Naive thymus-derived CD4-positive, alpha-beta T cell (primary cell): ENCODE measurements at regions not wholly inside any gene's neighbourhood (a gene's known extent, or its start where the extent isn't known, plus 50 kb on each side); places are given as distances from the start of the nearest gene placed in this dataset.
A peak's percentile ranks its signal among the peaks of the same experiment; 100 is the strongest.
"Not testable (repeated sequence)": the region's sequence is repeated elsewhere in the genome, so short reads cannot be mapped to it uniquely, and the experiment has no call there.

Experiments
- ATAC-seq: fragments of 150-1000 bp; cut with Tn5 transposase; 2 replicates; pipeline ENCODE4 v1.10.0; 2021; ENCODE audit warnings: mild to moderate bottlenecking, moderate library complexity
- CTCF ChIA-PET: fragments of 350-600 bp; sonication (Branson Sonifier 250); formaldehyde crosslinking; loops from one replicate; lab custom pipeline; 2021; ENCODE audit warnings: antibody characterized with exemption; lab: Charles Lee
- POLR2A ChIA-PET: fragments of 350-600 bp; sonication (Branson Sonifier 250); formaldehyde crosslinking; loops from one replicate; lab custom pipeline; 2021; ENCODE audit warnings: antibody characterized with exemption, inconsistent platforms; lab: Charles Lee
- DNase-seq, 9 donors: peaks; one replicate each; pipeline versions ENCODE4 v3.0.0 to v3.0.0-alpha.2; 2020 to 2022; ENCODE audit warnings: mixed read lengths in 1 of 9
- H3K27ac ChIP-seq: one replicate; pipeline ENCODE4 v1.7.0; 2013; ENCODE audit warnings: mild to moderate bottlenecking, low read depth, low read length, moderate library complexity
- H3K27me3 ChIP-seq, 2 donors: one replicate each; pipeline ENCODE4 v1.7.0; 2013; ENCODE audit warnings: low read length in 2 of 2, mild to moderate bottlenecking in 2 of 2, moderate library complexity in 2 of 2; ENCODE audit not compliant: control insufficient read depth in 2 of 2, insufficient read depth in 2 of 2
- H3K36me3 ChIP-seq, 3 experiments: 1 replicate in 2 of 3; 2 replicates in 1 of 3; pipeline ENCODE4 v1.7.0; 2013; ENCODE audit warnings: low read length in 3 of 3, mild to moderate bottlenecking in 3 of 3, moderate library complexity in 1 of 3; ENCODE audit not compliant: insufficient read depth in 3 of 3, control insufficient read depth in 2 of 3
- H3K4me1 ChIP-seq, 2 donors: one replicate each; pipeline ENCODE4 v1.7.0; 2013; ENCODE audit warnings: low read length in 2 of 2, mild to moderate bottlenecking in 2 of 2, moderate library complexity in 1 of 2; ENCODE audit not compliant: control insufficient read depth in 2 of 2, insufficient read depth in 2 of 2
- H3K4me3 ChIP-seq: 2 replicates; pipeline ENCODE4 v1.7.0; 2013; ENCODE audit warnings: mild to moderate bottlenecking, low read length
- H3K9me3 ChIP-seq, 3 experiments: 1 replicate in 2 of 3; 2 replicates in 1 of 3; pipeline ENCODE4 v1.7.0; 2013; ENCODE audit warnings: low read length in 3 of 3; ENCODE audit not compliant: control insufficient read depth in 2 of 3
- H3K27ac Mint-ChIP-seq, 9 donors: one replicate each; pipeline ENCODE4 v1.8.0; 2020 to 2022; ENCODE audit warnings: mixed read lengths in 9 of 9, mild to moderate bottlenecking in 8 of 9, moderate library complexity in 5 of 9, inconsistent platforms in 2 of 9
- H3K27me3 Mint-ChIP-seq, 5 donors: one replicate each; pipeline ENCODE4 v1.8.0; 2021 to 2022; ENCODE audit warnings: mixed read lengths in 5 of 5, mild to moderate bottlenecking in 1 of 5
- H3K36me3 Mint-ChIP-seq, 5 donors: one replicate each; pipeline ENCODE4 v1.8.0; 2020 to 2022; ENCODE audit warnings: mixed read lengths in 5 of 5, mild to moderate bottlenecking in 3 of 5, inconsistent platforms in 1 of 5
- H3K4me1 Mint-ChIP-seq, 7 donors: one replicate each; pipeline ENCODE4 v1.8.0; 2020 to 2022; ENCODE audit warnings: mixed read lengths in 7 of 7, mild to moderate bottlenecking in 3 of 7, inconsistent platforms in 1 of 7
- H3K4me3 Mint-ChIP-seq, 10 donors: one replicate each; pipeline ENCODE4 v1.8.0; 2020 to 2022; ENCODE audit warnings: mild to moderate bottlenecking in 10 of 10, mixed read lengths in 10 of 10, moderate library complexity in 6 of 10, inconsistent platforms in 2 of 10
- H3K9me3 Mint-ChIP-seq, 11 donors: one replicate each; pipeline ENCODE4 v1.8.0; 2020 to 2022; ENCODE audit warnings: mixed read lengths in 11 of 11, mild to moderate bottlenecking in 4 of 11, inconsistent platforms in 1 of 11, moderate library complexity in 1 of 11
- intact Hi-C, 2 donors: fragments of 100-400 bp; cut with micrococcal nuclease; formaldehyde crosslinking; loops; one replicate each; pipeline ENCODE4 v1.15.1; 2023

DNA sequence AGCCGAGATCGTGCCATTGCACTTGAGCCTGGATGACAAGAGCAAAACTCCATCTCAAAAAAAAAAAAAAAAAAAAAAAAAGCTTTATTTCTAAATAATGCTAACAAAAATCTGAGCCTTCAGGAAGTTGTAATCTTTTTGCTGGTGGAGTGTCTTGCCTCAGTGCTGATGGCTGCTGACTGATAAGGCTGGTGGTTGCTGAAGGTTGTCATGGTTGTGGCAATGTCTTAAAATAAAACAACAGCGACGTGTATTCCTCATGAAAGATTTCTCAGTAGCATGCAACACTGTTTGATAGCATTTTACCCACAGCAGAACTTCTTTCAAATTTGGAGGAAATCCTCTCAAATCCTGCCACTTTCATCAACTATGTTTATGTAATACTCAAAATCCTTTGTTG, 77.4 kb upstream of the PTPRG start:
- ChIA-PET POLR2A (no interaction called here), CTCF (no interaction called here)
- intact Hi-C loops: no loop called here
- Histone ChIP-seq H3K27me3 (no peaks in the 10 kb centered on the region), H3K4me3 (no peak overlapping the region), H3K27ac (no peak overlapping the region), H3K36me3 (no peaks in the 10 kb centered on the region), H3K4me1 (no peaks in the 10 kb centered on the region), H3K9me3 (no peaks in the 10 kb centered on the region)
- Mint-ChIP-seq H3K27ac (peak overlapping the region in 5 of 9 donors; percentile 11 to 75 (median 43)), H3K4me1 (peaks cover 0 to 11% (median 9%) of the 10 kb centered on the region in 7 donors), H3K4me3 (peak overlapping the region in 4 of 10 donors; percentile 0 to 42 (median 30)), H3K27me3 (peaks cover 0 to 5% (median 0%) of the 10 kb centered on the region in 5 donors), H3K36me3 (peaks cover 0 to 1% (median 0%) of the 10 kb centered on the region in 5 donors), H3K9me3 (peaks cover 0 to 3% (median 0%) of the 10 kb centered on the region in 11 donors)
- DNase-seq: peak in 4 of 9 donors; percentile 0 to 39 (median 16)
- ATAC-seq: peak; percentile 56

GRCh38 chr3:61493339-61493738, 68.0 kb upstream of the PTPRG start:
- Mint-ChIP-seq H3K4me1 (no peaks in the 10 kb centered on the region), H3K27me3 (peaks cover 0 to 3% (median 0%) of the 10 kb centered on the region in 5 donors), H3K9me3 (peaks cover 0 to 10% (median 1%) of the 10 kb centered on the region in 11 donors), H3K36me3 (no peaks in the 10 kb centered on the region), H3K27ac (no peak overlapping the region), H3K4me3 (no peak overlapping the region)
- H3K4me1 ChIP-seq: no peaks in the 10 kb centered on the region
- DNase-seq: no peak
- POLR2A ChIA-PET: no interaction called here
- CTCF ChIA-PET: no interaction called here
- H3K36me3 ChIP-seq: no peaks in the 10 kb centered on the region
- no peak for ATAC-seq
- H3K9me3 ChIP-seq: no peaks in the 10 kb centered on the region
- intact Hi-C loops: no loop called here
- no peaks in the 10 kb centered on the region for H3K27me3 ChIP-seq
- H3K4me3 ChIP-seq: no peak overlapping the region
- H3K27ac ChIP-seq: no peak overlapping the region

DNA sequence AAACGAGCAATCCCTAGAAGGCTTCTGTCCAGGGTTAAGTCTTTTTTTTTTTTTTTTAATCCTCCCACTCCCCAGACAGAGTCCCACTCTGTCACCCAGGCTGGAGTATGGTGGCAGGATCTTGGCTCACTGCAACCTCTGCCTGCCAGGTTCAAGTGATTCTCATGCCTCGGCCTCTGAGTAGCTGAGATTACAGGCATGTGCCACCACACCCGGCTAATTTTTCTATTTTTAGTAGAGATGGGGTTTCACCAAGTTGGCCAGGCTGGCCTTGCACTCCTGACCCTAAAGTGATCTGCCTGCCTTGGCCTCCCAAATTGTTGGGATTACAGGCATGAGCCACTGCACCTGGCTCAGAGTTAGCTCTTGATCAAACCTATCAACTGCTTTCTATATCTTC, 67.1 kb upstream of the PTPRG start:
- H3K27ac ChIP-seq, H3K27me3 Mint-ChIP-seq, POLR2A ChIA-PET, H3K36me3 ChIP-seq, H3K9me3 Mint-ChIP-seq, H3K9me3 ChIP-seq, H3K36me3 Mint-ChIP-seq, H3K4me3 Mint-ChIP-seq, H3K27me3 ChIP-seq, H3K4me1 Mint-ChIP-seq, intact Hi-C loops, ATAC-seq, DNase-seq, H3K4me3 ChIP-seq, H3K27ac Mint-ChIP-seq, H3K4me1 ChIP-seq: not testable (repeated sequence)
- CTCF ChIA-PET: interaction anchor here (0.6 kb wide), 1 partner anchor 28 kb away, joined by 4 read pairs; no protein-coding TSS in a partner anchor

DNA sequence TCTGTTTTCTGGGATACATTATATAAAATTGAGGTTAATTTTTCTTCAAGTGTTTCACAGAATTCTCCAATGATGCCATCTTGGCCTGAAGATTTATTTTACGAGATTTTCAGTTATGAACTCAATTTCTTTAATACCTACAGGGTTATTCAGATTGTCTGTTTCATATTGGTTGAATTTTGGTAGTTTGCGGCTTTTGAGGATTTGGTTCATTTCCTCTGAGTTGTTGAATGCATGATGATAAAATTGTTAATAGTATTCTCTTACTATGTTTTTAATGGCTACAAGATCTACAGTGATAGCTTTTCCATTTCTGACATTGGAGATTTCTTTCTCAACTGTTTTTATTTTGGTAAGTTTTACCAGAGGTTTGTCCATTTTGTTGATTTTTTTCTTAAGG, 63.9 kb upstream of the PTPRG start:
- H3K27me3 Mint-ChIP-seq: peaks cover 0 to 9% (median 0%) of the 10 kb centered on the region in 5 donors
- intact Hi-C loops: no loop called here
- no peaks in the 10 kb centered on the region for H3K27me3 ChIP-seq
- peak overlapping the region in 1 of 9 donors; percentile 73 for H3K27ac Mint-ChIP-seq
- ATAC-seq (no peak), DNase-seq (no peak)
- no peaks in the 10 kb centered on the region for H3K4me1 ChIP-seq
- CTCF ChIA-PET: no interaction called here
- H3K27ac ChIP-seq: no peak overlapping the region
- POLR2A ChIA-PET: no interaction called here
- no peaks in the 10 kb centered on the region for H3K4me1 Mint-ChIP-seq
- no peak overlapping the region for H3K4me3 ChIP-seq
- H3K9me3 Mint-ChIP-seq: peaks cover 0 to 15% (median 5%) of the 10 kb centered on the region in 11 donors
- H3K36me3 Mint-ChIP-seq: no peaks in the 10 kb centered on the region
- no peaks in the 10 kb centered on the region for H3K9me3 ChIP-seq
- H3K4me3 Mint-ChIP-seq: no peak overlapping the region
- H3K36me3 ChIP-seq: no peaks in the 10 kb centered on the region

- no peak overlapping the region for H3K27ac Mint-ChIP-seq
- intact Hi-C loops: no loop called here
- POLR2A ChIA-PET: no interaction called here
Measured at GRCh38 chr3:61505197-61505596, 56.2 kb upstream of the PTPRG start.

DNA sequence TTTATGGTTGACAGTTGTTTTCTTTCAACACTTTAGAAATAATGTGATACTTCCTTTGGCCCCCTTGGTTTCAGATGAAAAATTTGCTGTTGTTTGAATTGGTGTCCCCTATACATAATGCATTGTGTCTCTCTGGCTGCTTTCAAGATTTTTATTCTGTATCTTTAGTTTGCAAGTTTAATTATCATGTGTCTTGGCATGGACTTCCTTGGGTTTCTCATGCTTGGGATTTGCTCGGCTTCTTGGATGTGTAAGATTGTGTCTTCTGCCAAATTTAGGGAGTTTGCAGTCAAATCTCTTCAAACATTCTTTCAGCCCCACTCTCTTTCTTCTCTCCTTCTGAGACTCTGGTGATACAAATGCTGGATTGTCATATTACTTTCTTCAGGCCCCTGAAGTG, 53.4 kb upstream of the PTPRG start:
- Mint-ChIP-seq H3K36me3 (peaks cover 0 to 3% (median 0%) of the 10 kb centered on the region in 5 donors), H3K4me3 (no peak overlapping the region), H3K27ac (no peak overlapping the region), H3K4me1 (peaks cover 0 to 9% (median 0%) of the 10 kb centered on the region in 7 donors), H3K9me3 (peaks cover 0 to 20% (median 6%) of the 10 kb centered on the region in 11 donors), H3K27me3 (peaks cover 2 to 36% (median 23%) of the 10 kb centered on the region in 5 donors)
- Histone ChIP-seq H3K4me3 (no peak overlapping the region), H3K36me3 (no peaks in the 10 kb centered on the region), H3K4me1 (no peaks in the 10 kb centered on the region), H3K9me3 (no peaks in the 10 kb centered on the region), H3K27ac (no peak overlapping the region), H3K27me3 (no peaks in the 10 kb centered on the region)
- intact Hi-C loops: no loop called here
- DNase-seq (no peak), ATAC-seq (no peak)
- POLR2A ChIA-PET: no interaction called here
- CTCF ChIA-PET: no interaction called here

More at GRCh38 chr3:61505197-61505596, 56.2 kb upstream of the PTPRG start:
- Mint-ChIP-seq H3K4me3 (no peak overlapping the region), H3K36me3 (peaks cover 0 to 2% (median 0%) of the 10 kb centered on the region in 5 donors), H3K9me3 (peaks cover 0 to 31% (median 12%) of the 10 kb centered on the region in 11 donors), H3K27me3 (peaks cover 6 to 26% (median 21%) of the 10 kb centered on the region in 5 donors), H3K4me1 (peaks cover 0 to 6% (median 0%) of the 10 kb centered on the region in 7 donors)
- no peaks in the 10 kb centered on the region for H3K36me3 ChIP-seq
- no peak overlapping the region for H3K27ac ChIP-seq
- H3K9me3 ChIP-seq: no peaks in the 10 kb centered on the region
- H3K27me3 ChIP-seq: no peaks in the 10 kb centered on the region
- H3K4me1 ChIP-seq: no peaks in the 10 kb centered on the region
- DNase-seq (no peak), ATAC-seq (no peak)
- CTCF ChIA-PET: no interaction called here
- no peak overlapping the region for H3K4me3 ChIP-seq
